Parathyroid adenoma (tissue), 2 donors: ENCODE measurements at regions not wholly inside any gene's neighbourhood (a gene's known extent, or its start where the extent isn't known, plus 50 kb on each side); places are given as distances from the start of the nearest gene placed in this dataset.

Experiments
- H2AFZ ChIP-seq: fragments of 300-600 bp; sonication (generic); one replicate; pipeline ENCODE4 v1.7.0; 2017; ENCODE audit warnings: antibody characterized with exemption, mild to moderate bottlenecking
- H3K27ac ChIP-seq: fragments of 300-600 bp; sonication (generic); one replicate; pipeline ENCODE4 v1.7.0; 2017
- H3K27me3 ChIP-seq: fragments of 300-600 bp; sonication (generic); one replicate; pipeline ENCODE4 v1.7.0; 2017; ENCODE audit warnings: low read length; ENCODE audit not compliant: control insufficient read depth, insufficient read depth
- H3K36me3 ChIP-seq: fragments of 300-600 bp; sonication (generic); one replicate; pipeline ENCODE4 v1.7.0; 2017; ENCODE audit warnings: low read length; ENCODE audit not compliant: control insufficient read depth, insufficient read depth
- H3K4me1 ChIP-seq: fragments of 300-600 bp; sonication (generic); one replicate; pipeline ENCODE4 v1.7.0; 2017; ENCODE audit warnings: control low read depth
- H3K4me2 ChIP-seq: fragments of 300-600 bp; sonication (generic); one replicate; pipeline ENCODE4 v1.7.0; 2017; ENCODE audit warnings: low read length
- H3K4me3 ChIP-seq: fragments of 300-600 bp; sonication (generic); one replicate; pipeline ENCODE4 v1.7.0; 2017; ENCODE audit warnings: low read depth, low read length
- H3K79me2 ChIP-seq: fragments of 300-600 bp; sonication (generic); one replicate; pipeline ENCODE4 v1.7.0; 2017; ENCODE audit warnings: control low read depth
- H3K9ac ChIP-seq: fragments of 300-600 bp; sonication (generic); one replicate; pipeline ENCODE4 v1.7.0; 2017; ENCODE audit warnings: mild to moderate bottlenecking
- H3K9me3 ChIP-seq: fragments of 300-600 bp; sonication (generic); one replicate; pipeline ENCODE4 v1.7.0; 2017; ENCODE audit warnings: low read length; ENCODE audit not compliant: control insufficient read depth
- CTCF ChIP-seq: fragments of 300-600 bp; sonication (generic); IDR thresholded peaks from one replicate; pipeline ENCODE4 v1.7.0; 2017; ENCODE audit warnings: antibody characterized with exemption, mild to moderate bottlenecking
- donor health status: primary hyperparathyroidism.

GRCh38 chr13:44050450-44051063, 170.9 kb downstream of the LACC1 start:
- no peak overlapping the region for H3K9ac ChIP-seq
- no peaks in the 10 kb centered on the region for H3K79me2 ChIP-seq
- no peaks in the 10 kb centered on the region for H3K9me3 ChIP-seq
- no peak overlapping the region for H3K4me3 ChIP-seq
- no peak overlapping the region for H3K27ac ChIP-seq
- H3K27me3 ChIP-seq = no peaks in the 10 kb centered on the region
- H3K4me2 ChIP-seq = no peak overlapping the region
- peak; percentile 72 for TF ChIP-seq CTCF
- H2AFZ ChIP-seq = no peak overlapping the region
- H3K4me1 ChIP-seq = no peaks in the 10 kb centered on the region
- no peaks in the 10 kb centered on the region for H3K36me3 ChIP-seq

GRCh38 chr13:44051405-44051804, 171.7 kb downstream of the LACC1 start:
- Histone ChIP-seq H3K79me2 (no peaks in the 10 kb centered on the region), H3K27ac (no peak overlapping the region), H3K4me3 (no peak overlapping the region), H2AFZ (no peak overlapping the region), H3K27me3 (no peaks in the 10 kb centered on the region), H3K9me3 (no peaks in the 10 kb centered on the region), H3K4me2 (no peak overlapping the region), H3K9ac (no peak overlapping the region), H3K4me1 (no peaks in the 10 kb centered on the region), H3K36me3 (no peaks in the 10 kb centered on the region)
- no peak for TF ChIP-seq CTCF

GRCh38 chr13:44051918-44052675, 172.4 kb downstream of the LACC1 start:
- Histone ChIP-seq H3K4me1 (no peaks in the 10 kb centered on the region), H3K27ac (no peak overlapping the region), H3K4me3 (no peak overlapping the region), H3K36me3 (no peaks in the 10 kb centered on the region), H3K4me2 (no peak overlapping the region), H3K9ac (no peak overlapping the region), H3K27me3 (no peaks in the 10 kb centered on the region), H3K79me2 (no peaks in the 10 kb centered on the region), H2AFZ (no peak overlapping the region), H3K9me3 (no peaks in the 10 kb centered on the region)
- TF ChIP-seq CTCF = no peak

- Histone ChIP-seq H3K4me1 (no peaks in the 10 kb centered on the region), H3K27me3 (no peaks in the 10 kb centered on the region), H3K36me3 (no peaks in the 10 kb centered on the region), H3K27ac (no peak overlapping the region), H3K4me3 (no peak overlapping the region), H3K79me2 (no peaks in the 10 kb centered on the region), H3K9ac (no peak overlapping the region), H3K4me2 (no peak overlapping the region), H3K9me3 (no peaks in the 10 kb centered on the region), H2AFZ (peak overlapping the region; percentile 42)
- TF ChIP-seq CTCF = no peak
Measured at GRCh38 chr13:44052780-44053184, 173.1 kb downstream of the LACC1 start.

GRCh38 chr13:44053208-44053607, 173.5 kb downstream of the LACC1 start:
- TF ChIP-seq CTCF = no peak
- Histone ChIP-seq H3K4me3 (no peak overlapping the region), H3K27ac (no peak overlapping the region), H3K79me2 (no peaks in the 10 kb centered on the region), H3K27me3 (no peaks in the 10 kb centered on the region), H3K4me2 (no peak overlapping the region), H3K9me3 (no peaks in the 10 kb centered on the region), H3K4me1 (no peaks in the 10 kb centered on the region), H2AFZ (no peak overlapping the region), H3K36me3 (no peaks in the 10 kb centered on the region), H3K9ac (no peak overlapping the region)
